RKO (cell line): ENCODE measurements at regions not wholly inside any gene's neighbourhood (a gene's known extent, or its start where the extent isn't known, plus 50 kb on each side); places are given as distances from the start of the nearest gene placed in this dataset.

Experiments
- DNase-seq: peaks from one replicate; pipeline ENCODE4 v3.0.0-alpha.2; 2016; ENCODE audit warnings: low spot score

DNA sequence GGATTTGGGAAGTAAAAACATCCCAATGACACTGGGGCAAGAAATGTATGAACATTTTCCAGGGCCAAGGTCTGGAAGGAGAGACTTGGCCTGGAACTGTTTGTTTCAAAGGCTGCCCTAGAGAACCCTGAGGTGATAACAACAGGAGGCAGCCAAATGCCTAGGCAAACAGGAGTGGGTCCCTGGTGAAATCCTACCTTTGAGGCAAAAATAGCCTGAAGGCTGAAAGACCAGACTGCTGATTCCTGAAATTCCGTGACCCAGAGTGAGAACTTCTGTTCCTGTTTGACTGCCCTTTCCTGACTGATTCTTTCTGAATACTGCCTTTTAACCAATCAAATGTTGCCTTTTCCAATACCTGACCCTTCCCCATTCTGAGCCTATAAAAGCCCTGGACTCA, 196.4 kb downstream of the NSUN3 start:
- no peak for DNase-seq

DNA sequence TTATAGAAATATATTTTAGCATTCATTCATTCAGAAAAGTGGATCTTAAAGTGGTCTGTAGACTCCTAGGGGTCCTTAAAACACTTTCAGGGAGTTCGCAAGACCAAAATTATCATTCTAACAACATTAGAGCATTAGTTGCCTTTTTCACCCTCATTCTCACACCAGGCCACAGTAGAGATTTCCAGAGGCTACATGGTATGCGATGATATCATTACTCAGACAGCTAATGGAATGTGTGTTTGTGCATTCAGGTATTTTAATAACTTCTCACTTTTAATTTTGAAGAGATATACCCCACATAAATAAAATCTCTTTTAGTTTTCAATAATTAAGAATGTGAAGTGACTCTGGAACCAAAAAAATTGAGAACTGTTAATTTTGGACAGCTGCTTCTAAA, 206.9 kb downstream of the NSUN3 start:
- DNase-seq = no peak

DNA sequence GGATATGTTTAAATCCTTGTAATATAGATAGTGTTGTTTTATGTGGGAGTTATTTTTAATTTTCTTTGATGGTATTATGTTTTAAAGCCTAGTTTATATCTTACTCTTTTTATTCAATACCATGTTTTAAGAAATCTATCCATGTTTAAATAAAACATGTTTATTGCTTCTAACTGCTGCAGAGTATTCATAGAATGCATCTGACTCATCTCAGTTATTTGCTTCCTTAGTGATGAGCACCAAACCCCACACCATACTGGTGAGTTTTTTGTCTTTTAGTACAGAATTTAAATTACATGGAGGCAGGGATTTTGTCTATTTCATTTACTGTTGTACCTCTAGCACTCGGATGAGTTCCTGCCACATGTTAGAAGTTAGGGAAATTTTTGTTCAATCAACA, 209.2 kb downstream of the NSUN3 start:
- no peak for DNase-seq

DNA sequence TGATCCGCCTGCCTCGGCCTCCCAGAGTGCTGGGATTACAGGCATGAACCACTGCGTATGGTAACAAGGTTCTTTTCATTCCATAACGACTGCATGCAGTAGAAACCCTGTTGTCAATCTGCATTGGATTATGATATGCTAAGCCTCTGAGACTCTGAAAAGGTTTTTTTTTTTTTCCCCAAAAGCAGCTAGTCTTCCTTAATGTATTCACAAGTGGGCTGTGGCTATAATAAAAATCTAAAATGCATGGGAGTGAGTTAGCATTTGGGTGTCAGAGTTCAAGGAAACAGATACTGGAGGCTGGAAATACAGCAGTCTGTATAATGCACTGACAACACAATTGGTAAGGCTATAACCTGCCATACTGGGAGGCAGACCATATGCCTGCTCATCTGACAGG, 218.1 kb downstream of the NSUN3 start:
- DNase-seq = no peak

DNA sequence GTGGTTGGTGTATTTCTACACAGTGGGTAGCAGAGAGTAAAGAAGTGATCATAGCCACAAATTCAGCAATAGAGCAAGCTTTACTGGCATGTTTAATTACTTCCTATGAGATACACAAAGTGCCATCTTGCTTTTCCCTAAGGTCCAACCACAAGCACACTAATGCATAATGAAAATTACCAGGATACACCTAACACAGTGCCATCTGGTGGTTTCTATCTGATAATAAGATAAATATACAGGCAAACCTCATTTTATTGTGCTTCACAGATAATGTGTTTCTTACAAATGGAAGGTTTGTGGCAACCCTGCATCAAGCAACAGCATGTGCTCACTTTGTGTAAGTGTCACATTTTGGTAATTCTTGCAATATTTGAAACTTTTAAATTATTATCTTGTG, 223.0 kb downstream of the NSUN3 start:
- peak; percentile 47 for DNase-seq

DNA sequence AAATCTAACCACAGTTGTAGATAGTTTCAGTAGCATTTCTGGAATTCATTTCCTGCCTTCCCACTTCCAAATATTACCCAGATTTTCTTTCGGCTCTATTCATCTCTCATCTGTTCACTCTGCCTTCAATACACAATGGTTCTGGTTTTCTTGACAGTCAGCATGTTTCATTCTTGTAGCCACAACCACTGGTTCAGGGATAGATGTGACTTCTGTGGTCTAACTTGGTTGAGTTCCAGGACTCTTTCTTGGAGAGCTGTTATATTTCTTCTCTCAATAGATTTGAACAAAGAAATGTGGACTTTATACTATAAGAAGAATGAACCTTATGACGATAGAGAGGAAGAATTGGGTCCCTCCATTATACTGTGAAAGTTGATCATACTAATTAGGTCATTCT, 228.8 kb downstream of the NSUN3 start:
- DNase-seq = no peak

DNA sequence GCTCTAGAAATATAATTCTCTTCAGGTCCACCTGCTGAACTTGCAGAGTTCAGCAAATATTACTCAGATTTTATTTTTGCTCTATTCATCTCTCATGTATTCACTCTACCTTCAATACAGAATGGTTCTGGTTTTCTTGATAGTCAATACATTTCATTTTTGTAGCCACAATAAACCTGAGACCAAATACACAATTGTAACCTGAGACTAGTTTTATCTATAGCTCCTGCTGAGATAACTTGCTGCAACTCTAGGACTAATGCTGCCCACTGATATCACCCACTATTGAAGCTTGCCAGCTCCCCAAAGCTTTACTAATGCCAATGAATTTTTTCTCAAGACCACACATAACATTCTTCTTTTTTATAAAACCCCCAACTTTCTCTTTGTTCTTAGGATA, 229.3 kb downstream of the NSUN3 start:
- no peak for DNase-seq

DNA sequence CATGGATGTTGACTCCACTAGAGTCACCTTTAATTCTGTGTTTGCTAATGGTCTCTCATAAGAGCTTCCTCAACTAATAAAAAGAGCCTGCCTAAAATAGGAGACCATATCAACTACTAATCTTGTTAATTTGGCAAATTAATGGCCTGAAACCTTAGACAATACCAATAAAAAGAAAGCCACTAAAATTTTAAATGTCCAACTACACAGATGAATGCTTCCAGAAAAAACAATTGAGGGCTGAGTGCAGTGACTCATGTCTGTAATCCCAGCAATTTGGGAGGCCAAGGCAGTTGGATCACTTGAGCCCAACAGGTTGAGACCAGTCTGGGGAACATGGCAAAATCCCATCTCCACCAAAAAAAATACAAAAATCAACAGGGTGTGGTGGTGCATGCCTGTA, 230.9 kb downstream of the NSUN3 start:
- no peak for DNase-seq

DNA sequence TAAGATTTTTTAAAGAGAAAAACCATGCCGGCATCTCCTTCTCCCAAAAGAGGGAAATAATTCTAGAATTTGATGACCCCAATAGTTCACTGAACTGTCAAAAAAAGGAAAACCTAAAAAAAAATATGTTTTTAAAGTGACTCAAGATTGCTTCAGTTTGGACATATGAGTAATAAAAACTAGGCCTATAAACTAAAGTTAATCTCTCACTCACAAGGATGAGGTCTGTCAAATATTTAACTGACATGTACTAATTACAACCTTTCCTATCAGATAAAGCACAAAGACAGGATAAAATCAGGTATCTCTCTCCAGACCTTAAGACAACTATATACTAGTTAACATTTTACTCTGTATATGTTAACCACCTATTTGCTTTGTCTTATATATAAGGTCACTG, 231.9 kb downstream of the NSUN3 start:
- DNase-seq = no peak

DNA sequence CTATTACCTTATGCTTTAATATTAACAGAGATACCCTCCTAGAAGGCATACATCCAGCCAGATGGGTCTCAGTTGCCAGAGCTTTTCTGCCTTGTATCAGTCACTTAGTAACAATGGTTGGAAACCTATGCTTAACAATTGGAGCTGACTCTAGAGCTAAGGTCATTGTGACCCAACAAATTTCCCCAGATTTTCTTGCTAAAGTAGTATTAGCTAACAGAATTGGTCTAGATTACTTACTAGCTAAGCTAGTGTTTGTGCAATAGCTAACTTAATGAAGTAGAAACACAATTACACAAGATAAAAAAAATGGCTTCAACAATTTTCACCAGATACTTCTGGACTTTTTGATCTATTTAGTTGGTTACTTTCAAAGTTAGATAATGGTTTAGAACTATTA, 236.9 kb downstream of the NSUN3 start:
- no peak for DNase-seq

DNA sequence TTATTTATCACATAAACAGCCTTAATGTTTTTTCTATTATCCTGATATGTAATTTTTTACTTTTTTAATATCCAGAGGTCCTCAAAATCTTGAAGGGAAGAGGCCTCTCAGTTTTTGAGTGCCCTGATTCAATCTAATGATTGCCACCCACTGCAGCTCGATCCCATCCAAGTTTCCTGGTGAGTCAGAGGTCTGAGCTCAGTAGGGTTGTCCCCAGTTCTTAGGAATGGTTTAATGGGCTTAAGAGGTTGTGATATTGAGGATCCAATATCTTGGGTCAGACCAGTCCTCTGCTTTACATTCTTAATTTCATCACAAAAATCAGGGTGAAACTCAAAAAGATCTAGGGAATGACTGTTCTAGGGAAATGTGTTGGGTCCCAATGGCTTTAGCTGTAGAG, 238.5 kb downstream of the NSUN3 start:
- DNase-seq = no peak

DNA sequence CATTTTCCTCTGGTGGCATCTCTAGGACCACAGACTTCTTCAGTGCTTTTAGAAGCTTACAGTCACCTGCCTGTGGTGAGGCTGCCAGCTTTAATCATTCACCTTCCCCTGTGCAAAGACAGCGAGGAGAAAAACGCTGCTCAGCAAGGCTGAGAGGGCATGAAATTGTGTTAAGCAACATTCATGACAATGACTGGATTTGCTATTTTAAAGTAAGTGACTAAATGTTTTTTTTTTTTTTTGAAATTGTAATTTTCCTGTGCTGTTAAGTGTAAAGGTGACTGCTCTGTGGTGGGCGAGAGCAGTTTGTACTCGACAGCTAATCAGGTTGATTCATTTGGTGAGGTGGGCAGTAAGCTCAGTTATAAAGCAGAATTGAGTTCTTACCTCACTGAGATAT, 240.4 kb downstream of the NSUN3 start:
- DNase-seq = no peak

DNA sequence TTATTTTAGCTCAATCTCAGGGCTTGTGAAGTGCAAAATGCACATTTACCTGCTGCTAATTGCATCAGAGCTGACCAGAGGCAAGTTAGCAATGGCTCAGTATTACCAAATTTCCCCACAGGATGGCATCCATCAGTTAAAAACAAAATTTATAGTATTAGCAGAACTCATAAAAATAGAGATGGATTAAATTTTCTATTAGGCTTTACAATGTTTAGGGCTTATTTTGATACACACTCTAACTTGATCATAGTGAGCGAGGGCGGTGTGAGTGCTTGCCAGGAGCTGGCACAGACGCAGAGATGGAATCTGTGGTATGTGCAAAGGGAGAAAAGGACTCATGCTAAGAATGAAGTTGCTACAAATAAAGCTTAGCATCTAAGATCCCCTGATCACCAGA, 241.0 kb downstream of the NSUN3 start:
- no peak for DNase-seq

DNA sequence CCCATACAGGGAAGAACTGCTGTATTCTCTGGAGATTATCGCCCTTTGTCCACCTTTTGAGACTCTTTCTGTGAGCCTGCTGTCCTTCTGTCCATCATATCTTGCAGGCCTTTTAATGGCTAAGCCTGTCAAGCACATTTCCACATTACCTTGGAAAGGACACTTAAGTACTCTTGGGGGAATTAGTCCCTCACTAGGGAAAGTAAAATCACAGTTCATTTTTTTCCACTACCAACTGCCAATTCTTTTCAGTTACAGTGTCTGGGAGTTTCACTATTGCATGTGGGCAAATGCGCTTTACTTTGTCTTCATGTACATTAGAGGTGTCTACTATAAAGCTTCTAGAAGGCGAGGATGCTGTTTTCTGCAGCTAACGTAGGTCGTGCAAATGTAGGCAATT, 242.1 kb downstream of the NSUN3 start:
- DNase-seq = no peak

DNA sequence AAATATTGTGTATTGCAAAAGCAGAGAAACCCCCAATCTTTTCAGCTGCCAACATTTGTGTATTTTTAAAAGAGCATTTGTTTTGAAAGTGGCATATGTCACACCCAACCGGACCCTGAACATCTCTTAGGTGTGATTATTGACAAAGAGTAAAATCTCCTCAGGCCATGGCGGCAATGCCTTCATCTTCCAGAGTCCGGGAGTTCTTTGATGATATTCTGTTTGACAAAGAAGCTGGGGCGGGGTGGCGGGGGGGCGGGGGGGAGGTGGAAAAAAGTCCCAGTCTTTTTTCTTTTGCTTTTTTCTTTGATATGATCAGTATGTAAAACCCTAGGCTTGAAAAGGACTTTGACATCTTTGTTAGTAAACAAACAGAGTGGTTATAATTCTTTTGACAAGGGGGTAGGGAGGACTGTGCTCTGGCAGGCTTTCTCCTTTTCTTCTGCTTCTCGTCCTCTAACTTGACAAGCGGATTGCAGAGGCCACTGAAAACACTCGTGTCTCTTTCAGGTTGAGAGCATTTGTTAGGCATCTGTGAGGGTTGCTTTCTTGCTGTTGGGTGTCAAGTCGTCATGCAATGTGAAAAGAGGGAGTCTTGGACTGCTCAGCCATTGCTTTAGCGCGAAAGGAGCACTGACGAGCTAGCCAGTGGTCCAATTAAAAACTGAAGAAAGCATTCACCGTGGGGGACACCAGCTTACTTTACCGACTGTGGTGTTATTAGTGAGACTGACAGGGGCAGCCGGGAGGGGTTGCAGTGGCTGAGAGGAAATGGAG, 243.2 kb downstream of the NSUN3 start:
- no peak for DNase-seq

DNA sequence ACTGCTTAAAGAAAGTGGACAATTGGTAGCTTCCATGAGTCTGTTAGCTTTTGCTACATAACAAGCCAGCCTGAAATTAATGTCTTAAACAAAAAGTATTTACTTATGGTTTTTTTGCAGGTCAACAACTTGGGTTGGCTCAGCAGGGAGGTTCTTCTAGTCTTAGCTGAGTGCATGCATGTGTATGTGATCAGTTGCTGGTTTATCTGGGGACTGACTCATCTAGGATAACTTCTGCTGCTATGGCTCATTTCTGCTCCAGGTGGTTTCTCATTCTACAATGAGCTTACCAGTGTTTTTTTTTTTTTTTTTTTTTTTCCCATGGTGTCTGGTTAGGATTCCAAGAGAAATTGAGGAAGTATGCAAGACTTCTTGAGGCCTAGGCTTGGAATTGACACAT, 244.7 kb downstream of the NSUN3 start:
- DNase-seq = peak; percentile 31

DNA sequence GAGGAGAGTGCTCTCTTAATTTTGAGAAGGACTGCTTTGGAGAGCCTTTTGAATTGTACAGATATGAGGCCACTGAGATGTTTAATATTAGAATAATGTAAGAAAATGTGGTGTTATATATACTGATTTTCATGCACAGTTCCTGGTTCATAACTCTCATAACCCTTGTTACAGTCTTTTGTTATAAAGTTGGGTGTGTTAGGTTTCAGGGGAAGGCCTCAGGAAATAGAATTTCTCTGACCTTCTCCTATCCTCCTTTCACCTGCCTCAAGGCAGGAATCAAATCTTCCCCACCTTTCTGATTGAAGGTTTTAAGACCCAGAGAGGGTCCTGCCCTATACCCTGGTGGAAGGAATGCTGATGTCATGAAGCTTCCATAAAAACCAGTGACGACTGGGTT, 245.9 kb downstream of the NSUN3 start:
- DNase-seq = no peak

DNA sequence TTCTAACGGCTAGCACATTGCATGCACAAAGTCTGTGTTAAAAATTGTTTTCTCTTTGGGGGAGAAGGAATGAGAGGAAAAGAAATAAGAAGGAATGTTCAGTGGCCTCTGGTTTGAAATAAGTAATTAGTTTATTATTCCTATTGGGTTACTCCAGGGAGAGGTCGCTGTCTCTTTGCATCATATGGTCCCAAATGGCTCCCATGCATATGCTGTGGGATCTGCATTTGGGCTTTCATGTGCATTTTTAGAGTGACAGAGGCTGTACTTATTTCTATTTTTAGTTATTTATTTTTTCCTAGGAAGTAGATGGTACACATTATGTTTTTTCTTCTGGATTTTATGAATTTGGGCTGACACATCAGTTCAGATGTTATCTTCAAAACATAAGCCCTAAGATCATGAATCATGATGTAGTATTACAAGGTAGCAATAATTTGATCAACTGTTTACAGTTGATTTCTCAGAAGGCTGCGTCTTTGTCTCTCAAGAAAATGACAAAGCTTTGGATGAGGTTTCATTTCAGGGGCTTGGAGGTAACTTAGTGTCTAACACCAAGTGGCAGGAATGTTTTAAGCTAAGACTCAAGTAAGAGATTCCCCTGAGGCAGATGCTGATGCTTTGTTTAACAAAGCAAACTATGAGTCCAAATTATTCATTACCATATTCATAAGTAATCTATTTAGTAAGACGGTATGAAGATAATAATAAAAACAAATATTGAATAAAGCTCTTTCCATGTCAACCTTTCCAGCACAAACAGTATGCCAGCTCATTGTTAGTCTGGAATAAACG, 247.7 kb downstream of the NSUN3 start:
- no peak for DNase-seq

DNA sequence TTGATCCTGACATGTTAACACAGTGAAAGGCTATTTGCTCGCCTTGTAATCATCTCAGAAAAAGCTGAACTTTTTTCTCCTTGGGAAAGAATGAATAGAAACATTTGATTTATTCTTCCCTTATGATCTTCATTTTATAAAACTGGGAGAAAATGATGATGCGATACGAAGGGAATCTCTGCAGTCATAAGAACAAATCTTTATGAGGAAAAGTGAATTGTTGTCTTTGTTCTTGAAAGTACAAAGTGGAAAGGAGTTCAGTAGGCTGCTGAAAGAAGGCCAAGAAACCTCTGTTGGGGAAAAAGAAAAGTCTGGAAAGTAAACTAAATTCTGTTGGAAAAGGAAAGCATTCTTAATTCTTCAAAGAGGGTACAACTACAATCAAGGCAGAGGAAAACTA, 248.8 kb downstream of the NSUN3 start:
- no peak for DNase-seq

DNA sequence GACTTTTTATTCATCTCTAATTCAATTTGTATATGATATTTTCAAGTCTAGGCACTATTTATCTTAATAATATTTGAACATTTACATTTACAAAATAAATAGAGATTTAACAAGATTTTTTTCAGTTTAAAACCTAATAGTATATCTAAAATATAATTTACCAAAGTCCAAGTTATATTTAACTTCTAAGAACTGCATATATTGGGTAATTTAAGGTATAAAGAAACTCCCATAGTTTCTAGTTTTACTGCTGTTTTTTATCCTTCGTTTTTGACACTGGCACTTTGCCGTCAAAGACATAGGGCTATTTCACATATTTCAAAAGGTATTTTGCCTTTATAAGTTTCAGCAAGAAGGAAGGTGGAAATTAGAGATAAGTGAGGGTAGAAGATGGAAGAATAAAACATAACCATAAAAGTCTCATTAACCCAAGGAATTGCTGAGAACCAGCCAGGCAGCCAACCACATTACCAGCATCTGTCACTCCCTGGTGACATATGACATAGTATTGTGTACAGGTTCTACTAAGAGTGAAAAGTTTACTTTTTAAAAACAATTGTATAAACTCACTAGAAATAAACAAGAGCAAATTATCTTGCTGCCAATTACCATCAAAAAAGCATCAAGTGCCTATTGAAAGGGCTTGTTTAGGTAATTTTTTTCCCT, 251.5 kb downstream of the NSUN3 start:
- DNase-seq = no peak

DNA sequence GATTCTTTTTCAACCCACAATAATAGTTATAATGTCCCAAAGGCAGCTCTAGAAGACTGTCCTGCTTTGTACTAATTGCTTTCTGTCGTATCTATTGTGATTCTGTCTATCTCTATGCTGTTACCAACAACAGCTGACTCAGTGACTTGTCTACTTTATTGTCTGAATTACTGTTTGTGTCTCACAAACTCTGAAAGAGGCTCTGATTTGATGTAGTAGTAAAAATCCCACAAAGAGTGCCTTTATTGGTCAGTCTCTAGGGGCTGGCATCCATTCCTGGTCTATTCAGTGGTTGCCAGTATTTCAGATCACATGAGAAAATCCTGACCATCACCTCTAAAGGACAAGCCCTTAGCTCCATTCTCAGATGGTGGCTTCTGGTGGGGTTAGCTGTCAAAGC, 254.2 kb downstream of the NSUN3 start:
- DNase-seq = no peak

DNA sequence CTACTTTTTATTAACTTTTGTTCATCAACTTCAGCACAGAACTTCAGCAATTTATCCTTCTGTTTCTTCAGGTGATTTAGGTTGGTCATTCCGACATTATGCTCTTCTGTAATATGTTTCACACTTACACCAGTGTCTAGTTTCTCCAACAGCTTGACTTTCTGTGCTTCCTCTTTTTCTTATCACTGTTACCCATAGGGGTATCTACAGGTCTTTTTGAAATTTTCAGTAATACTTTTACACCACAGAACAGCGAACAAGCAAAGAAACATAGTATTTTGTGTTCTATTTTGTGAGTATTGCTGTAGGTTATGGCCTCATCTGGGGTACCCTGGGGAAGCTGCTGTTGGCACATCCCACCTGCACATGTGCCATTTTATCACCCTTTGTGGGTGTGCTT, 260.7 kb downstream of the NSUN3 start:
- DNase-seq = no peak

DNA sequence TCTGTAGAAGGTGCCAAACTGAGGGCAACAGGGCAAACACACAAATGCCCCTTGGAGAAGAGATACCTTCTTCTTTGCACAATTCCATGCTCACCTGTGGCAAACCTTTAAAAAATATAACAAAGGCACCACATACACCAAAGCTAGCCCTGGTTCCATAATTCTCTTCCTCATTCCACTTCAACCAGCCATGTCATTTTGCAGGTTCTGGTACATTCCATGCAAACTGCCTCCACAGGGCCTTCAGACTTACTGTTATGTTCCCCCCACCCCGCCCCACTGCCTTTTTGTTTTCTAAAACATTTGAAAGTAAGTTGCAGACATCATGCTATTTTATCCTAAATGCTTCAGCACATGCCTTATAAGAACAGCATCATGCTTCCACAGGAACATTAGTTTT, 269.0 kb downstream of the NSUN3 start:
- DNase-seq = no peak
